HepG2 (cell line): ENCODE measurements at regions not wholly inside any gene's neighbourhood (a gene's known extent, or its start where the extent isn't known, plus 50 kb on each side); places are given as distances from the start of the nearest gene placed in this dataset.

ENCODE experiments used
- ARNT ChIP-seq: fragments of 450-650 bp; IDR thresholded peaks from 2 replicates; pipeline ENCODE4 v1.6.1; 2017
- CENPX ChIP-seq: sonication (generic); formaldehyde crosslinking; IDR thresholded peaks from 2 replicates; pipeline ENCODE4 v1.9.0; 2021; ENCODE audit warnings: mild to moderate bottlenecking, missing genetic modification reagents, moderate library complexity
- EEA1 ChIP-seq: sonication (generic); formaldehyde crosslinking; IDR thresholded peaks from 2 replicates; pipeline ENCODE4 v1.5.1; 2020; ENCODE audit warnings: mild to moderate bottlenecking, missing genetic modification reagents, borderline replicate concordance
- FOXK2 ChIP-seq: fragments of 450-650 bp; IDR thresholded peaks from 2 replicates; pipeline ENCODE4 v1.6.1; 2016
- GFI1 ChIP-seq: sonication (generic); formaldehyde crosslinking; IDR thresholded peaks from 2 replicates; pipeline ENCODE4 v1.5.0; 2020; ENCODE audit warnings: missing genetic modification reagents, mild to moderate bottlenecking, borderline replicate concordance
- MAZ ChIP-seq, 2 experiments: sonication (generic) in 1 of 2; formaldehyde crosslinking in 1 of 2; IDR thresholded peaks; 2 replicates each; pipeline versions ENCODE4 v1.5.0 to v1.6.1; 2012 to 2020; ENCODE audit warnings: low read depth in 2 of 2, mild to moderate bottlenecking in 2 of 2, borderline replicate concordance in 1 of 2, improper control_type of control experiment in 1 of 2, low read length in 1 of 2, missing genetic modification reagents in 1 of 2, moderate library complexity in 1 of 2
- MED8 ChIP-seq: sonication (generic); formaldehyde crosslinking; IDR thresholded peaks from 2 replicates; pipeline ENCODE4 v1.8.1; 2023; ENCODE audit warnings: mild to moderate bottlenecking, missing genetic modification reagents; ENCODE audit not compliant: insufficient replicate concordance
- SMAD9 ChIP-seq: sonication (generic); formaldehyde crosslinking; IDR thresholded peaks from 2 replicates; pipeline ENCODE4 v1.5.1; 2020; ENCODE audit warnings: mild to moderate bottlenecking, missing genetic modification reagents
- SRY ChIP-seq: sonication (generic); formaldehyde crosslinking; IDR thresholded peaks from 2 replicates; pipeline ENCODE4 v1.8.0; 2022; ENCODE audit warnings: mild to moderate bottlenecking, missing genetic modification reagents
- U2AF2 ChIP-seq: fragments of 200-400 bp; formaldehyde crosslinking; IDR thresholded peaks from 2 replicates; pipeline ENCODE4 v1.6.1; 2017; ENCODE audit warnings: low read depth, mild to moderate bottlenecking, low read length
- ZNF326 ChIP-seq: sonication (generic); formaldehyde crosslinking; IDR thresholded peaks from 2 replicates; pipeline ENCODE4 v1.4.0; 2020; ENCODE audit warnings: missing genetic modification reagents, borderline replicate concordance
- ZNF407 ChIP-seq: sonication (generic); formaldehyde crosslinking; IDR thresholded peaks from one replicate; pipeline ENCODE4 v1.5.1; 2020; ENCODE audit warnings: mild to moderate bottlenecking, missing genetic modification reagents; ENCODE audit errors: not compliant biosample characterization
- ZNF530 ChIP-seq: sonication (generic); formaldehyde crosslinking; IDR thresholded peaks from 2 replicates; pipeline ENCODE4 v1.5.0; 2020; ENCODE audit warnings: low read depth, mild to moderate bottlenecking, missing genetic modification reagents
- ZNF615 ChIP-seq: sonication (generic); formaldehyde crosslinking; IDR thresholded peaks from 2 replicates; pipeline ENCODE4 v1.5.0; 2020; ENCODE audit warnings: mild to moderate bottlenecking, missing genetic modification reagents, borderline replicate concordance
- TF ChIP-seq, protein P1 (sequence below): IDR thresholded peaks from 2 replicates; pipeline ENCODE4 v1.6.1; 2016; ENCODE audit warnings: mild to moderate bottlenecking, missing biosample characterization, missing genetic modification reagents
- TF ChIP-seq, protein P2 (sequence below): sonication (generic); formaldehyde crosslinking; conservative IDR thresholded peaks from 2 replicates; pipeline ENCODE4 v1.8.0; 2022; ENCODE audit warnings: mild to moderate bottlenecking, moderate library complexity, missing genetic modification reagents
- TF ChIP-seq, protein P3 (sequence below): sonication (generic); formaldehyde crosslinking; IDR thresholded peaks from 2 replicates; pipeline ENCODE4 v1.5.0; 2020; ENCODE audit warnings: mild to moderate bottlenecking, missing genetic modification reagents

GRCh38 chr2:53104263-53104662 lies 663.3 kb upstream of the CHAC2 start (continued):
- TF ChIP-seq SRY (CRISPR knock-in tag) (no peak), ZNF615 (no peak), SMAD9 (CRISPR knock-in tag) (no peak), ZNF530 (no peak), MAZ (IDR thresholded peaks at IDR 0.05; ENCODE audit: borderline replicate concordance, low read depth, low read length) (no peak), MAZ (CRISPR knock-in tag; IDR thresholded peaks at IDR 0.05; ENCODE audit: low read depth) (no peak), ARNT (no peak), CENPX (no peak), EEA1 (CRISPR knock-in tag) (no peak), ZNF407 (CRISPR knock-in tag) (no peak), U2AF2 (no peak), ZNF326 (CRISPR knock-in tag) (no peak), MED8 (CRISPR knock-in tag) (no peak), GFI1 (CRISPR knock-in tag) (peak; percentile 18; the same call in 1 of the 2 replicates), FOXK2 (no peak)
- TF ChIP-seq, protein P1, sequence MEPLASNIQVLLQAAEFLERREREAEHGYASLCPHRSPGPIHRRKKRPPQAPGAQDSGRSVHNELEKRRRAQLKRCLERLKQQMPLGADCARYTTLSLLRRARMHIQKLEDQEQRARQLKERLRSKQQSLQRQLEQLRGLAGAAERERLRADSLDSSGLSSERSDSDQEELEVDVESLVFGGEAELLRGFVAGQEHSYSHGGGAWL (CRISPR knock-in tag) = no peak
- TF ChIP-seq, protein P2, sequence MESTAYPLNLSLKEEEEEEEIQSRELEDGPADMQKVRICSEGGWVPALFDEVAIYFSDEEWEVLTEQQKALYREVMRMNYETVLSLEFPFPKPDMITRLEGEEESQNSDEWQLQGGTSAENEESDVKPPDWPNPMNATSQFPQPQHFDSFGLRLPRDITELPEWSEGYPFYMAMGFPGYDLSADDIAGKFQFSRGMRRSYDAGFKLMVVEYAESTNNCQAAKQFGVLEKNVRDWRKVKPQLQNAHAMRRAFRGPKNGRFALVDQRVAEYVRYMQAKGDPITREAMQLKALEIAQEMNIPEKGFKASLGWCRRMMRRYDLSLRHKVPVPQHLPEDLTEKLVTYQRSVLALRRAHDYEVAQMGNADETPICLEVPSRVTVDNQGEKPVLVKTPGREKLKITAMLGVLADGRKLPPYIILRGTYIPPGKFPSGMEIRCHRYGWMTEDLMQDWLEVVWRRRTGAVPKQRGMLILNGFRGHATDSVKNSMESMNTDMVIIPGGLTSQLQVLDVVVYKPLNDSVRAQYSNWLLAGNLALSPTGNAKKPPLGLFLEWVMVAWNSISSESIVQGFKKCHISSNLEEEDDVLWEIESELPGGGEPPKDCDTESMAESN (CRISPR knock-in tag) = no peak
- TF ChIP-seq, protein P3, sequence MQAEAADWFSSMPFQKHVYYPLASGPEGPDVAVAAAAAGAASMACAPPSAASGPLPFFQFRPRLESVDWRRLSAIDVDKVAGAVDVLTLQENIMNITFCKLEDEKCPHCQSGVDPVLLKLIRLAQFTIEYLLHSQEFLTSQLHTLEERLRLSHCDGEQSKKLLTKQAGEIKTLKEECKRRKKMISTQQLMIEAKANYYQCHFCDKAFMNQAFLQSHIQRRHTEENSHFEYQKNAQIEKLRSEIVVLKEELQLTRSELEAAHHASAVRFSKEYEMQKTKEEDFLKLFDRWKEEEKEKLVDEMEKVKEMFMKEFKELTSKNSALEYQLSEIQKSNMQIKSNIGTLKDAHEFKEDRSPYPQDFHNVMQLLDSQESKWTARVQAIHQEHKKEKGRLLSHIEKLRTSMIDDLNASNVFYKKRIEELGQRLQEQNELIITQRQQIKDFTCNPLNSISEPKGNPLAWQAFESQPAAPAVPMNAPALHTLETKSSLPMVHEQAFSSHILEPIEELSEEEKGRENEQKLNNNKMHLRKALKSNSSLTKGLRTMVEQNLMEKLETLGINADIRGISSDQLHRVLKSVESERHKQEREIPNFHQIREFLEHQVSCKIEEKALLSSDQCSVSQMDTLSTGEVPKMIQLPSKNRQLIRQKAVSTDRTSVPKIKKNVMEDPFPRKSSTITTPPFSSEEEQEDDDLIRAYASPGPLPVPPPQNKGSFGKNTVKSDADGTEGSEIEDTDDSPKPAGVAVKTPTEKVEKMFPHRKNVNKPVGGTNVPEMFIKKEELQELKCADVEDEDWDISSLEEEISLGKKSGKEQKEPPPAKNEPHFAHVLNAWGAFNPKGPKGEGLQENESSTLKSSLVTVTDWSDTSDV (CRISPR knock-in tag) = no peak
